Thyroid gland (tissue), 4 donors: ENCODE measurements at regions not wholly inside any gene's neighbourhood (a gene's known extent, or its start where the extent isn't known, plus 50 kb on each side); places are given as distances from the start of the nearest gene placed in this dataset.

ENCODE experiments used
- CTCF ChIP-seq, 6 experiments: fragments of 200-600 bp in 3 of 6; fragments of 450-650 bp in 3 of 6; sonication (generic) in 3 of 6; IDR thresholded peaks; one replicate each; pipeline ENCODE4 v1.5.1; 2016 to 2019; ENCODE audit warnings: antibody characterized with exemption in 6 of 6, mild to moderate bottlenecking in 2 of 6, inconsistent platforms in 1 of 6, moderate library complexity in 1 of 6
- POLR2A ChIP-seq, 2 donors: fragments of 450-650 bp; IDR thresholded peaks; one replicate each; pipeline ENCODE4 v1.6.1; 2017; ENCODE audit warnings: antibody characterized with exemption in 2 of 2, mild to moderate bottlenecking in 2 of 2, moderate library complexity in 1 of 2

GRCh38 chr15:26029146-26029545, 166.0 kb upstream of the ATP10A start:
- TF ChIP-seq POLR2A (IDR thresholded peaks at IDR 0.05) (no peak), CTCF (IDR thresholded peaks at IDR 0.05) (no peak)
